A673 (cell line): ENCODE measurements at regions not wholly inside any gene's neighbourhood (a gene's known extent, or its start where the extent isn't known, plus 50 kb on each side); places are given as distances from the start of the nearest gene placed in this dataset.

ENCODE experiments used
- EZH2 ChIP-seq: fragments of 200-600 bp; sonication (generic); IDR thresholded peaks from 2 replicates; pipeline ENCODE4 v1.6.1; 2017; ENCODE audit warnings: borderline replicate concordance, low read depth, mild to moderate bottlenecking, mixed read lengths, antibody characterized with exemption, low read length; ENCODE audit not compliant: poor library complexity, severe bottlenecking
- TF ChIP-seq, protein P1 (sequence below): fragments of 300-800, 200-600 bp; sonication (generic); conservative IDR thresholded peaks from 2 replicates; pipeline ENCODE4 v1.5.1; 2017; ENCODE audit warnings: low read depth, mild to moderate bottlenecking, antibody characterized with exemption, low read length, moderate library complexity, mixed read lengths

DNA sequence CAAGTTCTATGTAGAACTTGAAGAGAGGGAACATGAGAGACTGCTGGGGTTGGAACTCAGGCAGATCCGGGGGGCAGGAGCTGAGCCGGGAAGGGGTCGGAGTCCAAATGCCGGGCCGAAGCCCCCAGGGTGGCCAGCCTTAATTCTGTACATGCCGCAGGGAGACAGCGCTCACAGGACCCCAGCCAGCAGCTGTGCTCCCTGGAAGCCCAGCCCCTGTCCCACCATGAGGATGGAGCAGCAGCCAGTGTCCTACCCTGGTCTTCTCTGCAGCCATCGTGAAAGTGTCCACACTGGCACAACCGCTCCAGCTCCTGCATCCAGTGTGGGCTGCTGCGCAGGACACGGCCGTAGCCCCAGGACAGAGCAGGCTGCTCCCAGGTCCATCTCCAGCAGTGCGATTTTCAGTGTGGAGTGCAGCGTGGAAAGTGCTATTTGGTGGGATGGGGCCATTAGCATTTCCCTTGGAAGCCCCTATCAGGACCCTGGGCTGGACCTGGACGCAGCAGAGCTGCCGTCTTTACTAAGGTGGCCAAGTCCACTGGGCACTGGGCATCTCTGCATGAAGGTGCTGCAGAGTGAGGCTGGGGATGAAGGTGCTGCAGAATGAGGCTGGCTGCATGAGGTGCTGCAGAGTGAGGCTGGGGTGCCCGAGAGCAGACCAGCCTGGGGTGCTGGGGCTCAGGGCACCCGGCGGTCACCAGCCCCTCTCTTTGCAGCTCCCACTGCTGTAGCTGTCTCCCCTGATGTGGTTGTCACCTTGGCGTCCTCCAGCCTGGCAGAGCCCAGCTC is 737.4 kb downstream of the BRD1 start:
- TF ChIP-seq, protein P1, sequence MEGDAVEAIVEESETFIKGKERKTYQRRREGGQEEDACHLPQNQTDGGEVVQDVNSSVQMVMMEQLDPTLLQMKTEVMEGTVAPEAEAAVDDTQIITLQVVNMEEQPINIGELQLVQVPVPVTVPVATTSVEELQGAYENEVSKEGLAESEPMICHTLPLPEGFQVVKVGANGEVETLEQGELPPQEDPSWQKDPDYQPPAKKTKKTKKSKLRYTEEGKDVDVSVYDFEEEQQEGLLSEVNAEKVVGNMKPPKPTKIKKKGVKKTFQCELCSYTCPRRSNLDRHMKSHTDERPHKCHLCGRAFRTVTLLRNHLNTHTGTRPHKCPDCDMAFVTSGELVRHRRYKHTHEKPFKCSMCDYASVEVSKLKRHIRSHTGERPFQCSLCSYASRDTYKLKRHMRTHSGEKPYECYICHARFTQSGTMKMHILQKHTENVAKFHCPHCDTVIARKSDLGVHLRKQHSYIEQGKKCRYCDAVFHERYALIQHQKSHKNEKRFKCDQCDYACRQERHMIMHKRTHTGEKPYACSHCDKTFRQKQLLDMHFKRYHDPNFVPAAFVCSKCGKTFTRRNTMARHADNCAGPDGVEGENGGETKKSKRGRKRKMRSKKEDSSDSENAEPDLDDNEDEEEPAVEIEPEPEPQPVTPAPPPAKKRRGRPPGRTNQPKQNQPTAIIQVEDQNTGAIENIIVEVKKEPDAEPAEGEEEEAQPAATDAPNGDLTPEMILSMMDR, result no peak
- no peak for TF ChIP-seq EZH2
